OCI-LY1 (cell line): ENCODE measurements at regions not wholly inside any gene's neighbourhood (a gene's known extent, or its start where the extent isn't known, plus 50 kb on each side); places are given as distances from the start of the nearest gene placed in this dataset.

Experiments used
- H2AFZ ChIP-seq: fragments of 200-600 bp; sonication (generic), shearing (Covaris generic); 2 replicates; pipeline ENCODE4 v1.6.0; 2014; ENCODE audit warnings: antibody characterized with exemption, mild to moderate bottlenecking, low read length
- H3F3A ChIP-seq: fragments of 200-600 bp; sonication (generic), shearing (Covaris generic); 2 replicates; pipeline ENCODE4 v1.6.0; 2014; ENCODE audit warnings: mild to moderate bottlenecking, antibody characterized with exemption, low read length, moderate library complexity; ENCODE audit not compliant: insufficient read depth
- H3K27ac ChIP-seq: fragments of 200-600 bp; sonication (generic); 2 replicates; pipeline ENCODE4 v1.5.1; 2014; ENCODE audit warnings: low read length, mixed run types, mild to moderate bottlenecking, low read depth; ENCODE audit not compliant: poor library complexity, severe bottlenecking
- H3K27me3 ChIP-seq: fragments of 200-600 bp; sonication (generic); 2 replicates; pipeline ENCODE4 v1.6.0; 2014; ENCODE audit warnings: antibody characterized with exemption, mild to moderate bottlenecking, low read length, moderate library complexity; ENCODE audit not compliant: insufficient read depth
- H3K36me3 ChIP-seq: fragments of 200-600 bp; sonication (generic); 2 replicates; pipeline ENCODE4 v1.6.1; 2014; ENCODE audit warnings: mild to moderate bottlenecking, antibody characterized with exemption, low read length, moderate library complexity, mixed read lengths; ENCODE audit not compliant: insufficient read depth
- H3K4me1 ChIP-seq: fragments of 200-600 bp; sonication (generic); 2 replicates; pipeline ENCODE4 v1.5.1; 2014; ENCODE audit warnings: mild to moderate bottlenecking, low read length, moderate library complexity; ENCODE audit not compliant: insufficient read depth, severe bottlenecking
- H3K4me2 ChIP-seq: fragments of 200-600 bp; sonication (generic), shearing (Covaris generic); 2 replicates; pipeline ENCODE4 v1.6.1; 2014; ENCODE audit warnings: low read length
- H3K4me3 ChIP-seq: fragments of 200-600 bp; sonication (generic); 2 replicates; pipeline ENCODE4 v1.5.1; 2014; ENCODE audit warnings: low read length, low read depth, mild to moderate bottlenecking, mixed read lengths; ENCODE audit not compliant: poor library complexity, severe bottlenecking
- H3K79me2 ChIP-seq: fragments of 200-600 bp; shearing (Covaris generic); 2 replicates; pipeline ENCODE4 v1.6.1; 2016; ENCODE audit warnings: mixed run types, low read length, mixed read lengths; ENCODE audit not compliant: insufficient read depth
- H3K9ac ChIP-seq: fragments of 200-600 bp; sonication (generic), shearing (Covaris generic); 2 replicates; pipeline ENCODE4 v1.6.1; 2014; ENCODE audit warnings: mild to moderate bottlenecking, low read length, mixed read lengths
- H3K9me2 ChIP-seq: fragments of 200-600 bp; sonication (generic), shearing (Covaris generic); 2 replicates; pipeline ENCODE4 v1.6.1; 2014; ENCODE audit warnings: low read depth, mild to moderate bottlenecking, low read length, mixed read lengths
- H3K9me3 ChIP-seq: fragments of 200-600 bp; shearing (Covaris generic); 2 replicates; pipeline ENCODE4 v1.6.1; 2014; ENCODE audit warnings: low read length, mixed read lengths
- H4K20me1 ChIP-seq: fragments of 200-600 bp; sonication (generic), shearing (Covaris generic); 2 replicates; pipeline ENCODE4 v1.6.0; 2016; ENCODE audit warnings: mild to moderate bottlenecking, low read length; ENCODE audit not compliant: insufficient read depth
- EZH2 ChIP-seq: fragments of 200-600 bp; sonication (generic), shearing (Covaris generic); IDR thresholded peaks from 2 replicates; pipeline ENCODE4 v1.8.0; 2017; ENCODE audit warnings: borderline replicate concordance, mixed run types, mild to moderate bottlenecking, antibody characterized with exemption, low read length, moderate library complexity, mixed read lengths
- TF ChIP-seq, protein P1 (sequence below): fragments of 200-600 bp; sonication (generic), shearing (Covaris generic); IDR thresholded peaks from 2 replicates; pipeline ENCODE4 v1.5.1; 2017; ENCODE audit warnings: mild to moderate bottlenecking, antibody characterized with exemption, low read length, moderate library complexity, mixed read lengths

DNA sequence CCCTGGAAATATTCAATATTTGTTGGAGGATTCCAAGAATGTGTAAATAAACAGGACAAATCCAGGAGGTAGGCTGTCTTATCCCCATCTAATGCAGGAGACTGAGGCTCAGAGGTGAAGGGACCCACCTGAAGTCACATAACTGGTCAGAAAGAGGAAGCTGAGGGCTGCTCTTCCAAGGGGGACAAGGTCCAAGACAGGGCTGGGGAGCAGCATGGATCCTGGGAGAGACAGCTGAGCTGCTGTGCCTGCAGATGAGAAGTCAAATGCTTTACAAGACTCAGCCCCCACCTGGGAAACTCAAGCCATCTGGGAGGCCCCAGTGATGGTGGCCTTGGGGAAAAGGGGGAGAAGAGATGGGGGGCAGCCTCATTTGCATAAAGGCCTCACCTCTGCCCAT lies 224.4 kb downstream of the PTPRU start:
- Histone ChIP-seq H3K27ac (no peak overlapping the region), H3K9me3 (no peaks in the 10 kb centered on the region), H4K20me1 (no peaks in the 10 kb centered on the region), H3K9me2 (no peaks in the 10 kb centered on the region), H3K9ac (no peak overlapping the region), H3K36me3 (no peaks in the 10 kb centered on the region), H3K79me2 (no peaks in the 10 kb centered on the region), H3K4me1 (no peaks in the 10 kb centered on the region), H3K27me3 (no peaks in the 10 kb centered on the region; the same call in 1 of the 2 replicates), H3F3A (no peaks in the 10 kb centered on the region), H3K4me3 (no peak overlapping the region), H2AFZ (no peak overlapping the region), H3K4me2 (no peak overlapping the region)
- TF ChIP-seq EZH2 = no peak
- TF ChIP-seq, protein P1, sequence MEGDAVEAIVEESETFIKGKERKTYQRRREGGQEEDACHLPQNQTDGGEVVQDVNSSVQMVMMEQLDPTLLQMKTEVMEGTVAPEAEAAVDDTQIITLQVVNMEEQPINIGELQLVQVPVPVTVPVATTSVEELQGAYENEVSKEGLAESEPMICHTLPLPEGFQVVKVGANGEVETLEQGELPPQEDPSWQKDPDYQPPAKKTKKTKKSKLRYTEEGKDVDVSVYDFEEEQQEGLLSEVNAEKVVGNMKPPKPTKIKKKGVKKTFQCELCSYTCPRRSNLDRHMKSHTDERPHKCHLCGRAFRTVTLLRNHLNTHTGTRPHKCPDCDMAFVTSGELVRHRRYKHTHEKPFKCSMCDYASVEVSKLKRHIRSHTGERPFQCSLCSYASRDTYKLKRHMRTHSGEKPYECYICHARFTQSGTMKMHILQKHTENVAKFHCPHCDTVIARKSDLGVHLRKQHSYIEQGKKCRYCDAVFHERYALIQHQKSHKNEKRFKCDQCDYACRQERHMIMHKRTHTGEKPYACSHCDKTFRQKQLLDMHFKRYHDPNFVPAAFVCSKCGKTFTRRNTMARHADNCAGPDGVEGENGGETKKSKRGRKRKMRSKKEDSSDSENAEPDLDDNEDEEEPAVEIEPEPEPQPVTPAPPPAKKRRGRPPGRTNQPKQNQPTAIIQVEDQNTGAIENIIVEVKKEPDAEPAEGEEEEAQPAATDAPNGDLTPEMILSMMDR = no peak

DNA sequence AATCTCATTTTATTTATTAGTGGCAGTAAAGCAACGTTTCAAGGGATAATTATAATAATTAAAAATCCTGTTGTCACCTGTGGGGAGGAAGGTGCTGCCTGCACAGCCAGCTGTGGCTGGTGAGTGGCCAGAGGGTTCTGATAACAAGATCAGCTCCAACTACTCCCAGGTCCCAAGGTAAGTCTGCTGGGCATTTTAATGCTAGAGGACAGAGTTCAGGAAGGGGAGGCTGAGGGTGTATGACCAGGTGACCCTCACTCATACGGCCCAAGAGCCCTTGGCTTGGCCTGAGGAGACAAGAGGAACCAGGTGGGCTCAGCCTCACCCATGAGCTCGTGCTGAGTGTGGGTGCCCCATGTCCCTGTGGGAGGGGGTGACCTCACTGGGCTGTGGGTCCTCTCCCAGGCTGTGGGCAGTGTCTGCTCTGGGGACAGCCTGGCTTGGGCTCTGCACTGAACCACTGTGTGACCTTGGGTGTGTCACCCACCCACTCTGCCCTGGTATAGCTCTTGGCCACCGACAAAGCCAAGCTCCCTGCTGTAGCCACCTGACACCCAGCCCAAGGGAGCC lies 223.8 kb downstream of the PTPRU start:
- H3K4me1 ChIP-seq = no peaks in the 10 kb centered on the region
- no peaks in the 10 kb centered on the region for H4K20me1 ChIP-seq
- TF ChIP-seq, protein P1 = no peak
- TF ChIP-seq EZH2 = no peak
- no peaks in the 10 kb centered on the region for H3K9me3 ChIP-seq
- no peak overlapping the region for H3K9ac ChIP-seq
- H3K27me3 ChIP-seq = no peaks in the 10 kb centered on the region; the same call in 1 of the 2 replicates
- no peaks in the 10 kb centered on the region for H3K36me3 ChIP-seq
- H3K9me2 ChIP-seq = no peaks in the 10 kb centered on the region
- H3K4me2 ChIP-seq = no peak overlapping the region
- no peaks in the 10 kb centered on the region for H3K79me2 ChIP-seq
- no peaks in the 10 kb centered on the region for H3F3A ChIP-seq
- H3K27ac ChIP-seq = no peak overlapping the region
- H3K4me3 ChIP-seq = no peak overlapping the region
- H2AFZ ChIP-seq = no peak overlapping the region

DNA sequence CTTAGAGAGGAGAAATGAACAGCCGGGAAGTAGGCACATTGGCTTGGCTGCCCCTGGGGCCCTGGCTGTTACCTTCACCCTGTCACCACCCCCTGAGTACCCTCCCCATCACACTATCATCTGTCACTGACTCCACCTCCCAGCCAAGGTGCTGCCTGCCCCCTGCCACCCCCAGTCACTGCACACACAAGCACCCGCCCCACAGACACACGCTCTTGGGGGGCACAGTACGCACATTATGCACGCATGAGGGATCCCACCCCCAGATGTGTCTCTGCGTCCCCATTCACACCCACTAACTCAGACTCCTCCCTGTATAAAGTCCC lies 223.3 kb downstream of the PTPRU start:
- H3K27ac ChIP-seq = no peak overlapping the region
- H3K79me2 ChIP-seq = no peaks in the 10 kb centered on the region
- TF ChIP-seq EZH2 = no peak
- TF ChIP-seq, protein P1 = no peak
- no peak overlapping the region for H3K4me3 ChIP-seq
- H2AFZ ChIP-seq = no peak overlapping the region
- no peaks in the 10 kb centered on the region for H4K20me1 ChIP-seq
- no peaks in the 10 kb centered on the region for H3K36me3 ChIP-seq
- no peaks in the 10 kb centered on the region for H3F3A ChIP-seq
- no peak overlapping the region for H3K4me2 ChIP-seq
- H3K9me2 ChIP-seq = no peaks in the 10 kb centered on the region
- H3K9me3 ChIP-seq = no peaks in the 10 kb centered on the region
- H3K9ac ChIP-seq = no peak overlapping the region
- no peaks in the 10 kb centered on the region for H3K4me1 ChIP-seq
- H3K27me3 ChIP-seq = no peaks in the 10 kb centered on the region; the same call in 1 of the 2 replicates
